ENCODE measurements at regions not wholly inside any gene's neighbourhood (a gene's known extent, or its start where the extent isn't known, plus 50 kb on each side); places are given as distances from the start of the nearest gene placed in this dataset.
"Not testable (repeated sequence)": the region's sequence is repeated elsewhere in the genome, so short reads cannot be mapped to it uniquely, and the experiment has no call there.

GRCh38 chr6:109875973-109876372, 102.1 kb upstream of the GPR6 start:
- no peak for DNase-seq

DNA sequence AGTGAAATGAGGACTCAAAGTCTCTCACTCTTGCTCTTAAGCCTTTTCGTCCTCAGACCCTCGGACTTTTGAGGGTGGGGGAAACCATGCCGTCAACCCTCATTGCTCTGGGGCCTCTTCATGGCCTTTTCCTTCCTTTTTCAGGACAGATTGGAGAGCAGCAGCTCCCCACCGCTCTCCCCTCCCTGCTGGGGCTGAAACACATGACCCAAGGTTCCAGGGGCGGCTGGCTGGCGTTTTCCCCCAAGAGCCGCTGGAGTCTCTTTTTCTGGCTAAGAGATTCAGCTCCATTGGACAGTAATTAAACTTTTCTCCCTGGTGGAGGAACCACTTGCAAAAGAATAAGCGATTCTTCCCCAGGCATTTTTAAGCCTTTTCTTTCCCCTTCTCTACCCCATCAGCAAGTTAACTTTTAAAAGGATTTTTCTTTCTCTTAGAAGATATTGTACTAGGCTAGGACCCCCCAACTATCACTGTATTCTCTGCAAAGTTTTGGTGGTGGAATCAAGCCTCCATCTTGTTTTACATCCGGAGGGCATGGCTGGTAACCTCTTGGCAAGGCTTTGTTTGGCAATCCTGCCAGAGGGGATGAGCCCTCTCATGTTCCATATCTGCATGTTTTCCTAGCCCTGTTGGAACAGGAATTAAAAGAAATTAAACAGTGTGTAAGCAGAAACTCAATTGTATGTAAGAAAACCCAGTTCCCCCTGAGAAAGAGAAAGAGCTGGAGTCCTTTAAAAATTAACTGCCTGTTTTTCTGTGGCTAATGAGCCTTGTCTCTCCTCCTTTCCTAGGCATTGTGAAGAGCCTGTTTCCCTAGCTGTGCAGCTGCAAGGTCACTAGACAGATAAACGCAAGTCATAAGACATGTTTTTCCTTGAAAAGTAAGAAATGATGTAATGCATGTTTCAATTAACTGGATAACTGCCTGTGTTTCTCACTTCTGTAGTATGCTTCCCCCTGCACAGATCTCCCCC, 100.8 kb upstream of the GPR6 start:
- DNase-seq, result peak; percentile 24 to 52

- DNase-seq, result not testable (repeated sequence)
Observed at GRCh38 chr6:109878005-109878690, 100.0 kb upstream of the GPR6 start.

DNA sequence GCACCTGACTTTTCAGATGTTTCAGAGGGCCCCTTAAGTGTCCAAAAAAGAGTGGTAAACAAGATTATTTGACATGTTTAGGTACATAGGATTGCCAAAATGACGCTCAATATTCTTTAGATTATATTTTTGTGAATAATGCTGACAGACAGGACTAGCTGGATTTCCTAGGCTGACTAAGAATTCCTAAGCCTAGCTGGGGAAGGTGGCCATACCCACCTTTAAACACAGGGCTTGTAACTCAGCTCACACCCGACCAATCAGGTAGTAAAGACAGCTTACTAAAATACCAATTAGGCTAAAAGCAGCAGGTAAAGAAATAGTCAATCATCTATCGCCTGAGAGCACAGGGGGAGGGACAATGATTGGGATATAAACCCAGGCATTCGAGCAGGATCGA, 99.0 kb upstream of the GPR6 start:
- not testable (repeated sequence) for DNase-seq

- DNase-seq, result no peak
Observed at GRCh38 chr6:109879521-109879920, 98.6 kb upstream of the GPR6 start.

DNA sequence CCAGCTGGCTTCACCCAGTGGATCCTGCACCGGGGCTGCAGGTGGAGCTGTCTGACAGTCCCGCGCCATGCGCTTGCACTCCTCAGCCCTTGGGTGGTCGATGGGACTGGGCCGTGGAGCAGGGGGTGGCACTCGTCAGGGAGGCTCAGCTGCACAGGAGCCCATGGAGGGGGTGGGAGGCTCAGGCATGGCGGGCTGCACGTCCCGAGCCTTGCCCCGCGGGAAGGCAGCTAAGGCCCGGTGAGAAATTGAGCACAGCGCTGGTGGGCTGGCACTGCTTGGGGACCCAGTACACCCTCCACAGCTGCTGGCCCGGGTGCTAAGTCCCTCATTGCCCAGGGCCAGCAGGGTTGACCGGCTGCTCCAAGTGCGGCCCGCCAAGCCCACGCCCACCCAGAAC, 97.0 kb upstream of the GPR6 start:
- not testable (repeated sequence) for DNase-seq

DNA sequence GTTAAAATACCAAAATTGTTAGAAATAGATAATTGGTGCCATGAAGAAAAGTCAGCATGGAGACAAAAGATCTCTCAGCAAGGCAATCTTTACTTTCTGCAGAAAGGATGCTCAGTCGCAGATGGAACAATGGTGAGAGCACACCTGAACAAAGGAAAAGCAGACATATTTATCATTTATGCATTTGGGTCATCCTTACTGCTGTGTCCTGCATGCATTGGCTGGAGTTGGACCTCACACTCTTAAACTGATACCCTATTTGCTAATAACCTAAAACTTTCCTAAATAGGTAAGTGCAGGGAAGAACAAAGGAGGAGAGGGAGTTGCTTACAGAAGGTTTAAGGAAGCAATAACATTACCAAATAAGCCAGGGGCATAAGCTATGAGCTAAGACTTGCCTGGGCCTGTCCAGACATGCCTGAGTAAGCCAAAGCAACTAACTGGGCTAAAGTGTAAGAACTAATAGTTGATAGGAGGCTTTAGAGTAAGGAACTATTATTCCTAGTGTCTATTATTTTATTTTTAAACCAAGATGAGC, 96.1 kb upstream of the GPR6 start:
- DNase-seq, result peak; percentile 30 to 47

DNA sequence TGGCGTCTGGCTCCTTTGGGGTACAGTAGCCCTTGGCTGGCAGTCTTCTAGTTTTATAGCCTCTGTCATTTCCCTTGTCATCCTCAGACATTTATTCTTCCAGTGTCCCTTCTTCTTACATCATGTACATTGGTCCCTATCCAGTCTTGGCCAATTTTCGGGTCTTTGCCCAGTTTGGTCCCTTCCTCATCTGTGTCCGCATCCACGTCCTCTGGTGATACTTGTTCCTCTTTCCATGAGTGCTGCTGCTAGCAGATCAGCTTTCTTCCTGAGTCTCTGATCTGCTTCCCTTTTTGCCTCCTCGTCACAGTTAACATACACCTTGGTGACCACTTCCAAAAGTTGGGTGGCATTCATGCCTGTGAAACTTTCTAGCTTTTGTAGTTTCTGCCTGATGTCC, 86.2 kb upstream of the GPR6 start:
- DNase-seq, result peak; percentile 93 to 96

DNA sequence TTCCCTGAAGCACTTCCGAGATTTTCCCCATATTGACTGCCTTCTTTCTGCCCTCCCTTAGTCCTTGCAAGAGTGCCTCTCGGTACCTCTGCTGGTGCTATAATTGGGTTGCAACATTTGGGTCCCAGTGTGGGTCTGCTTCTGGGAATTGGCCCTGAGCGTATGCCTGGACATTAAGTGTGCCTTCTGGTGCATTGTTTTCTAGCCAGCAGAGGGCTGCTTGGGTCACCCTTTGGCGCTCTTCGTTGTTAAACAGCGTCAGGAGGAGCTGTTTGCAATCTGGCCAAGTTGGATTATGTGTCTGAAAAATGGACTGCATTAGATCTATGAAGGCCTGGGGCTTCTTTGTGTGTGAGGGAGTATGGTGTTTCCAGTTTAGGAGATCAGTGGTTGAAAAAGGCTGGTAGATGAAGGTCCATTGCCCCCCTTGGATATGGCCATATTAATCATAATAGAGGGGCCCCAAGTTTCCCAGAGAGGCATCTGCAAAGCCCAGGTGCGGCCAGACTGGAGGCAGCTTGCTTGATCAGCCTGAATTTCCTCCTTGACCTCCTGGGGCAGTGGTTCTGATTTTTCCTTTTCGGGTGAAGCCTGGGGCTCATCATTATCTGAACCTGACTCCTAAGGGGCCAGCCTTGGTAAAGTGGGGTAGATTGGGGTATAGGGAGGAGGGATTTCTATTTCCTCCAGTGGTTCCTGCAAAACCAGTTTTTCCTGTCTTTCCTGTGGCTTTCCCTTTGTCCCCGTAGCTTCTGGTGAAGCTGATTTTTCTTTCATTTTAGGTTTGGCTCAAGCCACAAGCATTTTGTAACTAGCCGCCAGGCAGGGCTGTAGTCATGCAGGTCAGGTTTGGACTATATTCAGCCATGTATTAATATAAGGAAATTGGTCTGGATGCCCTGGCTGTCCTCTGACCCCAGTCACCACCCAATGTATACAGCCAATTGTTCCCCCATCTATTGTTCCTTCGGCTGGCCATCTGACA, 85.4 kb upstream of the GPR6 start:
- no peak for DNase-seq

GRCh38 chr6:109893606-109894005, 84.5 kb upstream of the GPR6 start:
- no peak for DNase-seq

GRCh38 chr6:109894181-109894580, 83.9 kb upstream of the GPR6 start:
- peak; percentile 89 to 91 for DNase-seq

DNA sequence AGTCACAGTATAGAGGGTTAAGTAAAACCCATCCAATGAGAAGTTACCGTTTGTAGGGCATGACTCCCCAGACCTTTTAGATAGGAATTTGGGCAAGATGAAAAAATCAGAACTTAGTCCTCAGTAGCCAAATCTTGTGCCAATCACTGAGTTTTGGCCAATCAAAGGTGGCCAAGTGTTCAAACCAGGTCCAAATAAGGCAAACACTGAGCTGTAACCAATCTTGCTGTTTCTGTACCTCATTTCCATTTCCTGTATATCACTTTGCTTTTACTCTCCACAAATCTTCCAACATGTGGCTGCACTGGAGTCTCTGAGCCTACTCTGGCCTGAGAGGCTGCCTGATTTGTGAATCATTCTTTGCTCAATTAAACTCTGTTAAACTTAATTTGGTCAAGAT, 81.8 kb upstream of the GPR6 start:
- DNase-seq, result no peak

GRCh38 chr6:109897025-109897424, 81.1 kb upstream of the GPR6 start:
- no peak for DNase-seq

DNA sequence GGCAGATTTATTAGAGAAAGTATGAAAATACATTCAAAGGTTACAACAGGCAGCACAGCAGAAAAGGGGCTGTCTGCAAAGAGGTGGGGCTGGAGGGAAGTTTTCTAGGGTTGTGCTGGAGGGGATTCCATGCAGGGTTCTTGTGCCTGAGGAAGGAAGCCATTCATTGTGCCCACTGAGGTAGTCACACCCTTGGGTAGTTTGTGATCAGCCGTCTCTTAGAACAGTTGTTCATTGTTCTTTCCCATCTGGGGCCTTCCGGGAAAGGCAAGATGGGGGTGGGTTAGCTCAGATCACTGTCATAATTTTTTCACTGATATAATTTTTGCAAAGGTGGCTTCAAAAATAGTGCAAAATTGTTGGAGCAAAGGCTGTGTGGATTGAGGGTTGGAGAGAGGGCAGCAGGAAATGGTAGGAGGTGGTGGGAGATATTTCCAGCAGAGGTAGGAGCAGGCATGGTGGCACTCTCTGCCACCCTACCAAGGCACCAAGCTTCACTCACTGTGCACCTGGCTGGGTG, 80.5 kb upstream of the GPR6 start:
- DNase-seq, result no peak

DNA sequence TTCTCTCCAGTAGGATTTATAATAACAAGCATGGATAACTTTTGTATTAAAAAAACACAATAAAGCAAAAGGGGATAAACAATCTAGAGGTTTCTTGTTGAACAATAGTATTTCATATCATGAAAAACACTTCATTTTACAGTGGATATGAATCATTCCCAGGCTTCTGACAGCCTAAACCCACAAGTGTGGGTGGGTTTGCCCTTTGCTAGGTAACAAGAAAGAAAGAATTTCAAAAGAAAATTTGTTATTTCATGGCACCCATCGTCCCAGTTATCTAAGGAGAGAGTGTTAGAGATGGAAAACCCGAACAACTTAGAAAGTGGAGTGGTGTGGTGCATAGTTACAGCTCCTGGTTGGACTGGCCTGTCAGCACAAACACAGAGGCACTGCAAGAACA, 76.1 kb upstream of the GPR6 start:
- no peak for DNase-seq

GRCh38 chr6:109902870-109903269, 75.2 kb upstream of the GPR6 start:
- no peak for DNase-seq

- no peak for DNase-seq
Observed at GRCh38 chr6:109910571-109910970, 67.5 kb upstream of the GPR6 start.

GRCh38 chr6:109912118-109912517, 66.0 kb upstream of the GPR6 start:
- DNase-seq, result no peak

DNA sequence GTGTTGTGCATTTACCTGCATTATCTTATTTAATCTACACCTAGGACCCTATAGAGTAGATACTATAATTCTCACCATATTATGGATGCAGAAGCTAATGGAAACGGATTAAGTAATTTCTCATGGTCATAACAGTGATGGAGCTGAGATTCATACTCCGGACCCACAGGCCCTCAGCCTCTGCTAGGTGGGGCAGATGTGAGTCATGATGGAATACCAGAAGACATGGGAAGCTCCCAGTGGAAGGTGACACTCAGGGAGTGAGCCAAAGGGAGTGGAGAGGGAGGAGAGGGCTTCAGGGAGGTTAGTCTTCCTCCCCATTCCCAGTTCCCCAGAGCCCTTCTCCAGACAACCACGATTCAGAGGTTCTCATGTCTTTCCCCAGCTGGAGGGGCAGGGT, 65.2 kb upstream of the GPR6 start:
- no peak for DNase-seq

GRCh38 chr6:109915748-109916147, 62.4 kb upstream of the GPR6 start:
- not testable (repeated sequence) for DNase-seq

DNA sequence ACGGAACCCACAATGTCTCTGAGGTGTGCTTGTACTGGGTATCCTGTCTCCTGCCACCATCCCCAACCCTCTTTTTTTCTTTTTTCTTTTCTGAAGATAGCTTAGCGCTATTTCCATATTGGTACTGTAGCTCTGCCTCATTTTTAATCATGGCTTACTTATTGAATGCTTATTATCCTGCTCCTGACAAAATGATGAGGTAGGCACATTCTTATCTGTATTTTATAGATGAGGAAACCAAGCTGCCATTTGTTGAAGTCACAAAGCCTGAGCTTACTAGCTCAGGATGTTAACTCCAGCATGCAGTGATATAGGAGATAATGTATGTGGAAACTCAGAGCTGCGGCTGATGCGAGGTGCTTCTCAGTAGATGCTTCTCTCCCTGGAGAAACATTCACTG, 61.4 kb upstream of the GPR6 start:
- no peak for DNase-seq

DNA sequence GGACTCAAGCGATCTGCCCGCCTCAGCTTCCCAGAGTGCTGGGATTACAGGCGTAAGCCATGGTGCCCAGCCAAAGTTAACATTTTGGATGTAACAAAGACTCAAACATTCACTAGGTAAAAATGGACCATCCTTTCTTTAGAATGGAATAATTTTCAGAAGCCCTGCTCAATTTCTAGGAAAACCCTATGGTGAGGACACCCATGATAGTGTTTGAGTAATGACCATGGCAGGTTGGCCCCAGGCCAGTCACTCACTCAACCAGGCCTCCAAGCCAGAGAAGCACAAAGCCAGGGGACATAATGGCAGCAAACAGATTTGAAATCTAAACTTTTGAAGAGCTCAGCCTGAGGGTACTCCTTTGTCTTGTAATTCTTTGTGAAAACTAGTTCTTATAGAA, 59.9 kb upstream of the GPR6 start:
- DNase-seq, result no peak
